Mucosa of rectum (tissue), 2 donors: ENCODE measurements at regions not wholly inside any gene's neighbourhood (a gene's known extent, or its start where the extent isn't known, plus 50 kb on each side); places are given as distances from the start of the nearest gene placed in this dataset.
A peak's percentile ranks its signal among the peaks of the same experiment; 100 is the strongest.

Experiments
- H3K27ac ChIP-seq, 2 donors: one replicate each; pipeline ENCODE4 v1.7.0; 2013; ENCODE audit warnings: inconsistent platforms in 2 of 2, low read depth in 2 of 2, low read length in 2 of 2
- H3K27me3 ChIP-seq, 2 donors: one replicate each; pipeline ENCODE4 v1.7.0; 2013; ENCODE audit warnings: low read length in 2 of 2; ENCODE audit not compliant: control insufficient read depth in 2 of 2, insufficient read depth in 2 of 2
- H3K36me3 ChIP-seq, 2 donors: one replicate each; pipeline ENCODE4 v1.7.0; 2013; ENCODE audit warnings: low read length in 2 of 2; ENCODE audit not compliant: control insufficient read depth in 2 of 2, insufficient read depth in 2 of 2
- H3K4me1 ChIP-seq, 2 donors: one replicate each; pipeline ENCODE4 v1.7.0; 2013; ENCODE audit warnings: low read length in 2 of 2, mild to moderate bottlenecking in 1 of 2; ENCODE audit not compliant: control insufficient read depth in 2 of 2, insufficient read depth in 2 of 2
- H3K4me3 ChIP-seq, 2 donors: one replicate each; pipeline ENCODE4 v1.7.0; 2013; ENCODE audit warnings: low read length in 2 of 2
- H3K9ac ChIP-seq, 2 donors: one replicate each; pipeline ENCODE4 v1.7.0; 2013; ENCODE audit warnings: low read length in 2 of 2, low read depth in 1 of 2, mild to moderate bottlenecking in 1 of 2
- H3K9me3 ChIP-seq, 2 donors: one replicate each; pipeline ENCODE4 v1.7.0; 2013; ENCODE audit warnings: low read length in 2 of 2; ENCODE audit not compliant: control insufficient read depth in 2 of 2
- donor health status: healthy.
- donor health status: Normal muscosa, but diverticular disease.

DNA sequence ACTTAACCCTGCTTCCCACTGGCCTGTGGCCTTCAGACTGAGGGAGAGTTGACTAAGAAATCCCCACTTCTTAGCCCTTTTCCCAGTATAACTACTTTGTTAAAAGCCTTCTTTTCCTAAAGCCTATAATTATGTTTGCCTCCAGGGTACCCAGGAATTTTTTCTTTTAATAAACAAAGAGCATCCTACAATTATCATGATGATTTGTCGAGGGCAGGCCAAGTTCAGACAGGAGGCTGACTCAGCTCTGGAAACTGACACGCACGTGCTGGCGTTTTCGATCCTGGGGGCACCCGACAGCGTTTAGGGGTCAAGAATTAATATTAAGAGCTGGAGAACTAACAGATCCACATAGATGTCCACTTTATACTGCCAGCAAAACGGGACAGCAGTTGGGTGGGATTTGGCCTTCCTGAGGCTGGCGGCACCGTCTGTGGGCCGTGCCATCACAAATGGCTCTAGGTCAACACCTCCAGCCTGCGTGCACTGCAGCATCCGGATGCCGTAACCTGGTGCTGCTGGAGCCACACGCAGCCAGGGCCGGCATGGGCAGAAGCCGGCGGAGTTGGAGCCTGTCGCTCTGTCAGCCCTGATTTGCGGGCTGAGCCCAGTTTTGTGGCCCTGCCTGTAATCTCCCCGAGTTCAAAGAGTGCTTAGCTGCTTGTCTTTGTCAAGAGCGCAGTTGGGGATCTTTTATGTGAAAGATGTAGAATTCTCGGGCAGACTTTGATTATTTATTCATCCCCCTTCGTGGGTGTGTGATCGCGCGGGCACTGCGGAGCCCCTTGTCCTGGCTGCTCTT lies 191.0 kb downstream of the GLI2 start:
- Histone ChIP-seq H3K36me3 (no peaks in the 10 kb centered on the region), H3K4me3 (no peak overlapping the region), H3K27ac (no peak overlapping the region), H3K4me1 (no peaks in the 10 kb centered on the region), H3K9me3 (no peaks in the 10 kb centered on the region), H3K27me3 (peaks cover 3 to 11% of the 10 kb centered on the region in 2 donors), H3K9ac (no peak overlapping the region)

DNA sequence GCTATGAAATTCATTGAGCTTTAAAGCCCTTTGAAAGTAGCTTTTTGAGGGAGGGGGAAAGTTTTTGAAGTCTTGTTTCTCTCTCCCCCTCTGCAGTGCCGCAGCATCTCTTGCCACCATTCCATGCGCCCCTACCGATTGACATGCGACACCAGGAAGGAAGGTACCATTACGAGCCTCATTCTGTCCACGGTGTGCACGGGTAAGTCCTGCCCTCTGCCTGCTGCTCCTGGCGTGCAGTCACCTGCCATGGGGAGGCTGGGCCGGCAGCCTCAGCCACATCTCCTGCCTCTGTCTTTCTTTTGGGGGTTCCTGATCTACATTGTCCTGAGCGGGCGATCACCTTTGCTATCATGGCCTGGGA lies 191.6 kb downstream of the GLI2 start:
- H3K36me3 ChIP-seq: no peaks in the 10 kb centered on the region

DNA sequence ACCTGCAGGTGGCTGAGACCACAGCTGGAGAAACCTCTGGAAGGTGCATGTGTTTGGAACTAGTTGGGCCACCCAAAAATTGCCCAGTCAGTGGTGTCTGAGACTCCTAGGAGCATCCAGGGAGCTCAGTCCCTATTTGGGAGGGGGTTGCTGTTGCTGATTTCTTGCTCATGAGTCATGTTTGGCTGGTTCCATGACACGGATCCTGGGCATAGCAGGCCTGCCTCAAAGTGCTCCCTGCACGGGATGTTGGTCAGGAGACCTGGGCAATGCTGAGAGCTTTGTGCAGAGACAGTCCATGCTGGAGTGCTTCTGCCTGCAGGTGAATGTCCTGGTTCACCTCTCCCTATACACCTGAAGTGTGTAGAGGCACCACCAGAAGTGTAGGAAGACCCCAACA lies 194.2 kb downstream of the GLI2 start:
- H3K4me3 ChIP-seq: no peak overlapping the region
- no peak overlapping the region for H3K9ac ChIP-seq
- H3K27me3 ChIP-seq: peaks cover 4 to 16% of the 10 kb centered on the region in 2 donors
- H3K36me3 ChIP-seq: no peaks in the 10 kb centered on the region
- H3K4me1 ChIP-seq: peaks cover 13 to 19% of the 10 kb centered on the region in 2 donors
- no peaks in the 10 kb centered on the region for H3K9me3 ChIP-seq
- no peak overlapping the region for H3K27ac ChIP-seq

More for the DNA sequence above, 191.6 kb downstream of the GLI2 start:
- no peak overlapping the region for H3K9ac ChIP-seq
- H3K9me3 ChIP-seq: no peaks in the 10 kb centered on the region
- H3K27me3 ChIP-seq: peaks cover 3 to 12% of the 10 kb centered on the region in 2 donors
- no peak overlapping the region for H3K27ac ChIP-seq
- no peaks in the 10 kb centered on the region for H3K4me1 ChIP-seq
- no peak overlapping the region for H3K4me3 ChIP-seq

DNA sequence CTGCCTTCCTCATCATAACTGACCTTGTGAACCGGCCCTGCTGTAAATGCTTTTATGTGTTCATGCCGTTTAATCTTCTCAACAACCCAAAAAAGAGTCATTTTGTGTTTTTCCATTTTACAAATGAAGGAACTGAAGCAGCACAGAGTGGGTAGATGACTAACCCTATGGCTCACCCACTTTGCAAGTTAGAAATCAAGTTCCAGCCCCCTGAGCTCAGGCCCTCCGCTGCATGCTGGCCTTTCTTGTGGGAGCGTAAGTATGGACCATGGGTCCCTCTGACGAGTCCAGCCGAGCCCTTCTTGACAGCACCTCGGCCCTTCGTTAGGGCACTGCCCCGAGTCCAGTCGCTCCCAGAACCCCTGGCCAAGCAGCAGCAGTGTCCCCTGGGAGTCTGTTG lies 194.6 kb downstream of the GLI2 start:
- H3K36me3 ChIP-seq: no peaks in the 10 kb centered on the region
- no peak overlapping the region for H3K4me3 ChIP-seq
- peaks cover 4 to 16% of the 10 kb centered on the region in 2 donors for H3K27me3 ChIP-seq
- H3K4me1 ChIP-seq: peaks cover 17 to 23% of the 10 kb centered on the region in 2 donors
- H3K9ac ChIP-seq: no peak overlapping the region
- no peaks in the 10 kb centered on the region for H3K9me3 ChIP-seq
- H3K27ac ChIP-seq: no peak overlapping the region

DNA sequence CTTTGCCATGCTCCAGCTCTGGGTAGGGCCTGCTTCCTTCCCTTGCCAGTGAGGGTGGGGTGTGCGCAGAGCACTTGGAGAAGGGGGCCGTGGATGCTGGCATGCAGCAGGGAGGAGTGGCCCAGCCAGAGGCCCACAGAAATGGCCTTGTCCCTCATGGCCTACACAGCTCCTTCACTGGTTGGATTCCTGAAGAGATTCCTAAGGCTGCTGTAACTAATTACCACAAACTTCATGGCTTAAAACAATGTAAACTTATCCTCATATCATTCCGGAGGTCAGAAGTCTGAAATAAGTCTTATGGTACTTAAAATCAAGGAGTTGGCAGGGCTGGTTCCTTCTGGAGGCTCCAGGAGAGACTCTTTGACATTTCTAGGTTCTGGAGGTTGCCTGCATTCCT lies 195.2 kb downstream of the GLI2 start:
- no peak overlapping the region for H3K27ac ChIP-seq
- H3K27me3 ChIP-seq: peaks cover 4 to 16% of the 10 kb centered on the region in 2 donors
- H3K9me3 ChIP-seq: no peaks in the 10 kb centered on the region
- no peak overlapping the region for H3K9ac ChIP-seq
- H3K36me3 ChIP-seq: no peaks in the 10 kb centered on the region
- peaks cover 22 to 28% of the 10 kb centered on the region in 2 donors for H3K4me1 ChIP-seq
- H3K4me3 ChIP-seq: no peak overlapping the region

DNA sequence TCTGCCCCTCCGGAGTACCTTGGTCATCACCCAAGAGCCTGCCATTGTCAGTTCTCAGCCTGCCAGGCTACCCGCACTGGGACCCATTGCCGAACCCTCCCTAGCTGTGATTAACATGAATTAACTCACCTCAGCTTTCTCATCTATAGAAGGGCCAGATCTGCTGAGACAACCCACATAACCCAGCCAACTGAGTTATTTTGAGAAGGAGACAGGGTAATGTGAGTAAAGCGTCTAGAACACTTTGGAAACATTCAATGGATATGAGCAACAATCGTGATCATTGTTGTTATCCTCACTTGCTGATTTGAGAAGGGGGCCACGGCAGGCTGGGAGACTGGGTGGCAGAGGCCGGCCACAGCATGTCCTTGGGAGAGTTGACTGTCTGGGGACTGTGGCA lies 196.8 kb downstream of the GLI2 start:
- Histone ChIP-seq H3K9me3 (no peaks in the 10 kb centered on the region), H3K36me3 (no peaks in the 10 kb centered on the region), H3K4me3 (no peak overlapping the region), H3K27me3 (peaks cover 10 to 14% of the 10 kb centered on the region in 2 donors), H3K4me1 (peaks cover 28 to 44% of the 10 kb centered on the region in 2 donors), H3K9ac (no peak overlapping the region), H3K27ac (no peak overlapping the region)

DNA sequence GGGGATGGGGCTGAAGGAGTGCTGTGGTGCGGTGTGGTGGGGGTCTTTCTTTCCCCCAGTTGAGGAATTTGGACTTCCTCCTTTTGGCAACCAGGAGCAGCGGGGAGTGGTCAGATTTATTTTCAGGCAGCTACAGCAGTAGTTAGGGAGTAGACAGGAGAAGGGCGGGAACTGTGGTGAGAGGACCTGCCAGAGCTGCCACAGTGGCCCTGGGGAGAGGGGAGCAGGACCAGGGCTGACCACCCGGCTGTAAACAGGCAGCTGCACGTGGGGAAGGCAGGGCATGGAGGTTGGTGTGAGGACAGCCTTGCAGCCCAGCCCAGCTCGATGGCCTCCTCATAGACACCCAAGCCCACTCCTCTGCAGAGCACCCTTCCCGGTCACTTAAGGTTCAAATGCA lies 197.2 kb downstream of the GLI2 start:
- H3K4me1 ChIP-seq: peaks cover 31 to 48% of the 10 kb centered on the region in 2 donors
- no peak overlapping the region for H3K27ac ChIP-seq
- no peak overlapping the region for H3K9ac ChIP-seq
- peaks cover 10 to 13% of the 10 kb centered on the region in 2 donors for H3K27me3 ChIP-seq
- no peak overlapping the region for H3K4me3 ChIP-seq
- no peaks in the 10 kb centered on the region for H3K9me3 ChIP-seq
- no peaks in the 10 kb centered on the region for H3K36me3 ChIP-seq

DNA sequence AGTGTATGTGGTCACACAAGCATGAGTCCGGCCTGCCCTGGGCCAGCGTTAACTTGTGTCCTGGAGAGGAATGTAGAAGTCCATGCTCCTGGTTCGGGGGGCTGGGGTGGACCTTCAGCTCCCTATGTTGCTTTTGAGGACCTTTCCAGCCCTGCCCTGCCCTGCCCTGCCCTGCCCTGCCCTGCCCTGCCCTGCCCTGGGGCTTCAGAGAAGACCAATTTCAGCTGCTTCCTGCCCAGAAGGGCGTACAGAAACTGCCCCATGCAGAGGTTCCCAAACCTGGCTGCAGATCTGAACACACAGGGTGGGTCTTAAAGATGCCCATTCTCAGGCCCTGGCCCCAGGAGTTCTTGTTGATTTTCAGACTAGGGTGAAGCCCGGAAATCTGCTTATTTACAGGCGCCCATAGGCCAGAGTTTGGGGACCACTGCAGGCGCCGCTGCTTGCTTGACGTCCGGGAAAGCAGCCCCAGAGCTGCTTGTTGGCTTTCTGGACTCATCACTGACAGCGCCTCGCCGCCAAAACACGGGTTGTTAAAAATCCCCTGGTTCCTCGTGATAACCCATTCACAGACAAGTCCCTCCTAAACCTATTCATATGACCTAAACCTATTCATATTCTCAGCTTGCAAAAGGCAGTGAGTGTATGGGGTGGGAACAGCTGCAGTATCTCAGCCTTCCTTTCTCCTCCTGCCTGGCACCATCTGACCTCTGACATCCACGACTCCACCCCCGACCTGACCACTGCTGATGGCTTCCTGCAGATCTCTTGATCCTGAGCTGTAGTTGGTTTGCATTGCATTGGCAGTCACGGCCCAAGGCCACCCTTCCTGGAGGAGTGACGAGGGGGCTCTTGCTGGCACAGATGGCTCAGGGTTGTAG lies 198.3 kb downstream of the GLI2 start:
- Histone ChIP-seq H3K27ac (no peak overlapping the region), H3K36me3 (no peaks in the 10 kb centered on the region), H3K4me1 (peaks cover 31 to 50% of the 10 kb centered on the region in 2 donors), H3K9ac (no peak overlapping the region), H3K9me3 (no peaks in the 10 kb centered on the region), H3K27me3 (peaks cover 10 to 13% of the 10 kb centered on the region in 2 donors), H3K4me3 (no peak overlapping the region)

DNA sequence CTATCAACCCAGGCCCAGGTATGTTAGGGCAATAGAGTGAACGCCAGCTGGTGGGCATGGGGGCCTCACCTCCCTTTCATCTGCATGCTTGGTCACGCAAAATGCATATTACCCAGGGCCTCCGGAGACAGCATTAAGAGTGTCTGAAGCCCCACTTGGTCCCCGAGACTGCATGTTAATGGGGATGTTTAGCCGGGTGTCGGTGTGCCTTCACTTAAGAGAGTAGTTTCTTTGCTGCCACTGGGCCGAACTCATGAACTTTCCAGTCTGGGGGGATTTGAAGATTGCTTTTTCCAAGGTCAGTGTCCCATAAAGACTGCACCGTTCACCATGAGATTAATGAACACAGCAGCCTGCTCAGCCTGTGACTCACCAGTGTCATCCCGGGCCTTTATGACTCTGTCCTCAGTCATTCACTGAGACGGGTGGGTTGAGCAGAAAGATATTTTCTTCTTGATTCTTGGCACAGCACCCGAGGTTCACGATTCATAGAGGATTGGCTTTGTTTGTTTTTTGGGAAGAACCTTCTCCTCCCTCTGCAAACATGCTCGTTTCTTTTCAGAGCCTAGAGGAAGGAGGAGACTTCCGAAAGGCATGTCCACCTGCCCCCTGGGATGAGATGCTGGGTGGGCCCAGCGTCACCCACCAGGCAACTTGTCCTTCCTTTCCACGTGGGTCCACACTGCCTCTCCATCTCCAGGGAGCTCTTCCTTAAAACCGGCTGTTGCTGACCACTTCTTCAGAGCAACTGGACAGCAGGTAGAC lies 199.1 kb downstream of the GLI2 start:
- H3K4me3 ChIP-seq: peak overlapping the region; percentile 5 to 13
- H3K9ac ChIP-seq: no peak overlapping the region
- H3K27ac ChIP-seq: no peak overlapping the region
- no peaks in the 10 kb centered on the region for H3K36me3 ChIP-seq
- no peaks in the 10 kb centered on the region for H3K9me3 ChIP-seq
- H3K27me3 ChIP-seq: peaks cover 13 to 15% of the 10 kb centered on the region in 2 donors
- peaks cover 31 to 50% of the 10 kb centered on the region in 2 donors for H3K4me1 ChIP-seq
